ENCODE measurements at regions not wholly inside any gene's neighbourhood (a gene's known extent, or its start where the extent isn't known, plus 50 kb on each side); places are given as distances from the start of the nearest gene placed in this dataset.

DNA sequence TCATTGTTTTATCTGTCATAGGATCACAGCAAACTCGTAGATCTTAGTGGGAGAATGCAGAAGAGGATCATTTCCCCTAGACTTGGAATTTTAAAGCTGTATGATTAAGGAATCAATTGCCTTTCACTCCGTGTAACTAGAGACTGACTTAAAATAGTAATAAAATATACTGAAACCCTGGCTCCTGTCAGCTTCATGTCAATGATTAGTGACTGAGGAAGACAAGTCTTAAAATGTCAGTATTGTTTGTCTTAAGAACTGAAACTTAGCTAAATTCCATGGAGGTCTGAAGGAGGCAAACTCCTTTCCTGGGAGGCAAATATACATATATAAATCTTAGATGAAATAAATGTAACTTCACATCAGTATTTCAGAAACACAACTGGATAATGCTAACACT is 1016.7 kb upstream of the PCDH10 start:
- Histone ChIP-seq H3K4me3 (ENCODE audit: low read depth, low read length, poor library complexity, severe bottlenecking) (no peak overlapping the region), H3K9ac (ENCODE audit: low read length) (no peak overlapping the region), H3K79me2 (ENCODE audit: insufficient read depth, low read length) (no peaks in the 10 kb centered on the region), H4K20me1 (ENCODE audit: insufficient read depth, low read length) (no peaks in the 10 kb centered on the region), H3K4me1 (ENCODE audit: insufficient read depth, low read length, severe bottlenecking) (no peaks in the 10 kb centered on the region), H3F3A (ENCODE audit: insufficient read depth, low read length) (no peaks in the 10 kb centered on the region; the same call in 1 of the 2 replicates), H2AFZ (ENCODE audit: low read length) (no peak overlapping the region), H3K9me2 (ENCODE audit: low read depth, low read length) (no peaks in the 10 kb centered on the region), H3K9me3 (ENCODE audit: low read length) (peaks cover 12% of the 10 kb centered on the region; the same call in 1 of the 2 replicates), H3K4me2 (ENCODE audit: low read length) (no peak overlapping the region), H3K27me3 (ENCODE audit: insufficient read depth, low read length) (no peaks in the 10 kb centered on the region), H3K27ac (ENCODE audit: low read depth, low read length, poor library complexity, severe bottlenecking) (no peak overlapping the region), H3K36me3 (ENCODE audit: insufficient read depth, low read length) (no peaks in the 10 kb centered on the region)
- TF ChIP-seq EZH2 (IDR thresholded peaks at IDR 0.05; ENCODE audit: borderline replicate concordance, low read length) (no peak), CTCF (IDR thresholded peaks at IDR 0.05; ENCODE audit: low read length) (no peak)

DNA sequence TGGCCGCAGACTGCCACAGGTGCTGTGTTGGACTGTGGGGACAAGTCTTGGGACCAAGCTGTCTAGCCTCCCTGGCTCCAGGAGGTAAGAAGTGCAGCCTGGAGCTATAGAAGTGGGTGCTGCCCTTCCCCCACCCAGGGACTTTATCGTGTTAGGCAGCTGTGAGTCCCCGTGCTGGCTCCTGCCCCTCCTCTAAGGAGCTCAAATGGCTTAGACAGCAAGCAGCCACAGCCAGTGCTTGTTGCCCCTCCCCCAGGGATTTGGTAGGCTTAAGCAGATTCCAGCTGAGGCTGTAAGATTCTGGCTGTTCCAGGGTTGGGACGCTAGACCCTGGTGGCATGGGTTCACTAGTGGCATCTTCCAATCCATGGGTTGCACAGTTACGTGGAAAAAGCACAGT is 979.4 kb upstream of the PCDH10 start:
- Histone ChIP-seq H3K4me2 (ENCODE audit: low read length) (no peak overlapping the region), H3K4me3 (ENCODE audit: low read depth, low read length, poor library complexity, severe bottlenecking) (no peak overlapping the region), H3K27ac (ENCODE audit: low read depth, low read length, poor library complexity, severe bottlenecking) (no peak overlapping the region), H3K79me2 (ENCODE audit: insufficient read depth, low read length) (no peaks in the 10 kb centered on the region), H3F3A (ENCODE audit: insufficient read depth, low read length) (no peaks in the 10 kb centered on the region), H4K20me1 (ENCODE audit: insufficient read depth, low read length) (no peaks in the 10 kb centered on the region), H3K36me3 (ENCODE audit: insufficient read depth, low read length) (no peaks in the 10 kb centered on the region), H3K9ac (ENCODE audit: low read length) (no peak overlapping the region), H3K9me3 (ENCODE audit: low read length) (0 out of 2 replicates have a peak, but pooled peaks cover 4% of the 10 kb centered on the region), H3K4me1 (ENCODE audit: insufficient read depth, low read length, severe bottlenecking) (no peaks in the 10 kb centered on the region), H2AFZ (ENCODE audit: low read length) (0 out of 2 replicates have a peak overlapping the region, but pooled peaks have one; percentile 28), H3K9me2 (ENCODE audit: low read depth, low read length) (no peaks in the 10 kb centered on the region), H3K27me3 (ENCODE audit: insufficient read depth, low read length) (no peaks in the 10 kb centered on the region)
- no peak for TF ChIP-seq EZH2 (IDR thresholded peaks at IDR 0.05; ENCODE audit: borderline replicate concordance, low read length)
- TF ChIP-seq CTCF (IDR thresholded peaks at IDR 0.05; ENCODE audit: low read length) = no peak

DNA sequence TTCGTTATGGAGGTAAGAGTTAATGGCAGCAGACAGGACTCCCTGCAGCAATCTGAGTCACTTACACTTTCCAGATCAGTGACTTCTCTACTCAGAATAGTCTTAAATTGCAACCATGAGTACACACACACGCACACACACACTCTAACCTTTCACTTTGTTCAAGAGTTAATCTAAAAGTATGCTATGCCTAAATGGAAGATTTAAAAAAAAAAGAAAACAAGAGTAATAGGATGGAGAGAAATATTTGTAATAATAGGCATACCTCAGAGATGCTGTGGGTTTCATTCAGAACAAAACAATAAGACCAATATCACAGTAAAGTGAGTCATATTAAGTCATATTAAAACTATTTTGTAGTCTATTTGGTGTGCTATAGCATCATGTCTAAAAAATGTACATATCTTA is 969.1 kb upstream of the PCDH10 start:
- TF ChIP-seq CTCF (IDR thresholded peaks at IDR 0.05; ENCODE audit: low read length) (no peak), EZH2 (IDR thresholded peaks at IDR 0.05; ENCODE audit: borderline replicate concordance, low read length) (no peak)
- peak overlapping the region; percentile 96 for H2AFZ ChIP-seq (ENCODE audit: low read length)
- H3K4me1 ChIP-seq (ENCODE audit: insufficient read depth, low read length, severe bottlenecking) = no peaks in the 10 kb centered on the region
- no peaks in the 10 kb centered on the region for H3K79me2 ChIP-seq (ENCODE audit: insufficient read depth, low read length)
- no peak overlapping the region for H3K9ac ChIP-seq (ENCODE audit: low read length)
- H3K9me3 ChIP-seq (ENCODE audit: low read length) = peaks cover 6% of the 10 kb centered on the region
- no peaks in the 10 kb centered on the region for H3F3A ChIP-seq (ENCODE audit: insufficient read depth, low read length)
- no peaks in the 10 kb centered on the region for H3K9me2 ChIP-seq (ENCODE audit: low read depth, low read length)
- no peaks in the 10 kb centered on the region for H4K20me1 ChIP-seq (ENCODE audit: insufficient read depth, low read length)
- H3K27ac ChIP-seq (ENCODE audit: low read depth, low read length, poor library complexity, severe bottlenecking) = no peak overlapping the region
- peaks cover 4% of the 10 kb centered on the region; the same call in 1 of the 2 replicates for H3K36me3 ChIP-seq (ENCODE audit: insufficient read depth, low read length)
- no peak overlapping the region for H3K4me2 ChIP-seq (ENCODE audit: low read length)
- no peak overlapping the region for H3K4me3 ChIP-seq (ENCODE audit: low read depth, low read length, poor library complexity, severe bottlenecking)
- no peaks in the 10 kb centered on the region for H3K27me3 ChIP-seq (ENCODE audit: insufficient read depth, low read length)
